ENCODE measurements at regions not wholly inside any gene's neighbourhood (a gene's known extent, or its start where the extent isn't known, plus 50 kb on each side); places are given as distances from the start of the nearest gene placed in this dataset.

- Histone ChIP-seq H3K9me3 (no peaks in the 10 kb centered on the region), H3K4me2 (no peak overlapping the region), H3K27ac (no peak overlapping the region), H3K4me3 (no peak overlapping the region), H3K4me1 (no peaks in the 10 kb centered on the region)
- DNase-seq (ENCODE audit: low read depth in 1 of 2, low spot score in 1 of 2), result no peak
- ATAC-seq, result no peak
- no peak for TF ChIP-seq ELK1 (IDR thresholded peaks at IDR 0.05; ENCODE audit: low read depth, low read length)
- no peak for TF ChIP-seq EHMT2 (IDR thresholded peaks at IDR 0.05; ENCODE audit: low read depth)
- no peak for TF ChIP-seq HMGXB4 (CRISPR knock-in tag; IDR thresholded peaks at IDR 0.05; ENCODE audit: borderline replicate concordance)
- no peak for TF ChIP-seq HEYL (CRISPR knock-in tag; IDR thresholded peaks at IDR 0.05)
- TF ChIP-seq CEBPB (IDR thresholded peaks at IDR 0.05), result no peak
- TF ChIP-seq PHF8 (IDR thresholded peaks at IDR 0.05; ENCODE audit: borderline replicate concordance, low read depth), result no peak
- no peak for TF ChIP-seq JUN (IDR thresholded peaks at IDR 0.05)
- no peak for TF ChIP-seq POLR2A (IDR thresholded peaks at IDR 0.05; ENCODE audit: low read length)
- no peak for TF ChIP-seq HDAC2 (IDR thresholded peaks at IDR 0.05)
- no peak for TF ChIP-seq PBX3 (IDR thresholded peaks at IDR 0.05)
- no peak for TF ChIP-seq GATA3 (IDR thresholded peaks at IDR 0.05; ENCODE audit: borderline replicate concordance)
- TF ChIP-seq NR3C1 (IDR thresholded peaks at IDR 0.05), result no peak
- ChIA-PET CTCF (interaction anchor here (1.4 kb wide), 1 partner anchor 168 kb away, joined by 5 read pairs; no protein-coding TSS in a partner anchor), POLR2A (no interaction called here)
- FAIRE-seq, result no peak
Measured at GRCh38 chr4:167985565-167985964, 106.8 kb upstream of the ANXA10 start.

- Histone ChIP-seq H3K9me3 (no peaks in the 10 kb centered on the region), H3K27ac (no peak overlapping the region), H3K4me1 (no peaks in the 10 kb centered on the region), H3K4me3 (no peak overlapping the region), H3K4me2 (no peak overlapping the region)
- no peak for FAIRE-seq
- CTCF ChIA-PET, result interaction anchor here (1.4 kb wide), 1 partner anchor 168 kb away, joined by 5 read pairs; no protein-coding TSS in a partner anchor
- no peak for ATAC-seq
- TF ChIP-seq ZC3H11A (IDR thresholded peaks at IDR 0.05) (no peak), HOXB5 (CRISPR knock-in tag; IDR thresholded peaks at IDR 0.05) (no peak), TFCP2L1 (CRISPR knock-in tag; IDR thresholded peaks at IDR 0.05) (no peak), ESRRA (IDR thresholded peaks at IDR 0.05; ENCODE audit: borderline replicate concordance, low read length) (no peak), EP300 (IDR thresholded peaks at IDR 0.05) (no peak), HES2 (IDR thresholded peaks at IDR 0.05) (no peak), RARB (CRISPR knock-in tag; IDR thresholded peaks at IDR 0.05) (no peak)
- POLR2A ChIA-PET, result no interaction called here
- DNase-seq (ENCODE audit: low read depth in 1 of 2, low spot score in 1 of 2), result no peak
- WGBS (ENCODE audit: missing lambda C conversion rate), result 80% methylated on average over 1 of the region's 3 CpGs
Measured at GRCh38 chr4:167986044-167986443, 106.3 kb upstream of the ANXA10 start.

GRCh38 chr4:167987285-167987684 lies 105.1 kb upstream of the ANXA10 start:
- CTCF ChIA-PET, result no interaction called here

More at GRCh38 chr4:167987285-167987684, 105.1 kb upstream of the ANXA10 start:
- Histone ChIP-seq H3K4me1 (no peaks in the 10 kb centered on the region), H3K9me3 (no peaks in the 10 kb centered on the region), H3K4me3 (no peak overlapping the region), H3K27ac (no peak overlapping the region), H3K4me2 (no peak overlapping the region)
- no peak for FAIRE-seq
- 24% methylated on average over 2 of the region's 2 CpGs for WGBS (ENCODE audit: missing lambda C conversion rate)
- DNase-seq (ENCODE audit: low read depth in 1 of 2, low spot score in 1 of 2), result no peak
- POLR2A ChIA-PET, result no interaction called here
- ATAC-seq, result no peak
- TF ChIP-seq BHLHE40 (IDR thresholded peaks at IDR 0.05; ENCODE audit: low read depth, low read length), result no peak

All from A549 (cell line).